Endothelial cell of umbilical vein (primary cell): ENCODE measurements at regions not wholly inside any gene's neighbourhood (a gene's known extent, or its start where the extent isn't known, plus 50 kb on each side); places are given as distances from the start of the nearest gene placed in this dataset.

Experiments
- BruUV-seq: library from RNA; stranded (reverse); fragments of 400-500 nt; replicated peaks from 2 replicates; lab custom pipeline; 2021; lab: Mats Ljungman, UMichigan
- CTCF ChIA-PET: fragments of 300-600, 350-600 bp; sonication (Branson Sonifier 250); formaldehyde crosslinking; loops from one replicate; lab custom pipeline; 2021; ENCODE audit warnings: antibody characterized with exemption, inconsistent platforms; lab: Charles Lee
- POLR2A ChIA-PET: fragments of 300-600, 350-600 bp; sonication (Branson Sonifier 250); formaldehyde crosslinking; loops from one replicate; lab custom pipeline; 2021; ENCODE audit warnings: antibody characterized with exemption, inconsistent platforms; lab: Charles Lee
- DNase-seq: peaks from one replicate; pipeline ENCODE4 v3.0.0-alpha.2; 2011; ENCODE audit warnings: low read depth, low spot score
- FAIRE-seq: peaks from 2 replicates; lab custom pipeline; 2011; peaks lifted over from hg19 to GRCh38; lab: Jason Lieb, UNC
- H2AFZ ChIP-seq: 2 replicates; pipeline ENCODE4 v1.6.0; 2012; ENCODE audit warnings: low read depth, low read length, control low read depth, inconsistent platforms
- H3K27ac ChIP-seq: 2 replicates; pipeline ENCODE4 v1.5.1; 2011; ENCODE audit warnings: low read depth, mild to moderate bottlenecking, control low read depth, low read length, moderate library complexity; ENCODE audit not compliant: insufficient read depth
- H3K27me3 ChIP-seq, 2 experiments: 2 replicates each; pipeline versions ENCODE4 v1.6.0 to v1.6.1; 2011; ENCODE audit warnings: low read length in 2 of 2, mixed read lengths in 1 of 2; ENCODE audit not compliant: control insufficient read depth in 2 of 2, insufficient read depth in 2 of 2
- H3K36me3 ChIP-seq, 2 experiments: 2 replicates in 1 of 2; 3 replicates in 1 of 2; pipeline ENCODE4 v1.5.1; 2011; ENCODE audit warnings: low read length in 2 of 2, mild to moderate bottlenecking in 1 of 2, moderate library complexity in 1 of 2; ENCODE audit not compliant: control insufficient read depth in 2 of 2, insufficient read depth in 2 of 2; ENCODE audit errors: extremely low read depth in 1 of 2
- H3K4me1 ChIP-seq: 3 replicates; pipeline ENCODE4 v1.5.1; 2011; ENCODE audit warnings: mild to moderate bottlenecking, low read length; ENCODE audit not compliant: control insufficient read depth, insufficient read depth; ENCODE audit errors: extremely low read depth
- H3K4me2 ChIP-seq: 2 replicates; pipeline ENCODE4 v1.6.1; 2011; ENCODE audit warnings: low read length, control low read depth, mixed read lengths; ENCODE audit not compliant: insufficient read depth
- H3K4me3 ChIP-seq, 3 experiments: fragments of 200-600 bp in 1 of 3; sonication (generic), shearing (Covaris generic) in 1 of 3; replicated peaks in 1 of 3; 2 replicates each; pipeline ENCODE4 v1.5.1; 2011 to 2016; ENCODE audit warnings: control low read depth in 3 of 3, low read length in 3 of 3, mild to moderate bottlenecking in 2 of 3, inconsistent platforms in 1 of 3, low read depth in 1 of 3, moderate library complexity in 1 of 3; ENCODE audit not compliant: insufficient read depth in 1 of 3
- H3K79me2 ChIP-seq: 2 replicates; pipeline ENCODE4 v1.6.0; 2012; ENCODE audit warnings: low read length, inconsistent platforms; ENCODE audit not compliant: control insufficient read depth, insufficient read depth
- H3K9ac ChIP-seq: replicated peaks from 2 replicates; pipeline ENCODE3; 2011; ENCODE audit warnings: low read length, control low read depth; ENCODE audit not compliant: insufficient read depth; ENCODE audit errors: extremely low read depth
- H3K9me1 ChIP-seq: replicated peaks from 3 replicates; pipeline ENCODE4 v1.6.0; 2011; ENCODE audit warnings: mild to moderate bottlenecking, low read length; ENCODE audit not compliant: control insufficient read depth, insufficient read depth; ENCODE audit errors: extremely low read depth
- H3K9me3 ChIP-seq: replicated peaks from 2 replicates; pipeline ENCODE4 v1.5.1; 2012; ENCODE audit warnings: low read length, inconsistent platforms; ENCODE audit not compliant: control insufficient read depth, insufficient read depth
- H4K20me1 ChIP-seq: replicated peaks from 2 replicates; pipeline ENCODE3; 2011; ENCODE audit warnings: mild to moderate bottlenecking, low read length; ENCODE audit not compliant: control insufficient read depth, insufficient read depth; ENCODE audit errors: extremely low read depth
- EZH2 ChIP-seq: IDR thresholded peaks from 2 replicates; pipeline ENCODE4 v1.6.1; 2012; ENCODE audit warnings: borderline replicate concordance, low read depth, mild to moderate bottlenecking, moderate library complexity, low read length, inconsistent platforms; ENCODE audit not compliant: severe bottlenecking
- FOS ChIP-seq: IDR thresholded peaks from 2 replicates; pipeline ENCODE4 v1.6.1; 2011; ENCODE audit warnings: mild to moderate bottlenecking, low read length, moderate library complexity, borderline replicate concordance; ENCODE audit not compliant: insufficient read depth
- GATA2 ChIP-seq: IDR thresholded peaks from 2 replicates; pipeline ENCODE4 v1.7.0; 2011; ENCODE audit warnings: low read depth, mild to moderate bottlenecking, moderate library complexity, mixed read lengths, low read length; ENCODE audit not compliant: insufficient read length, insufficient read depth
- JUN ChIP-seq: IDR thresholded peaks from 2 replicates; pipeline ENCODE4 v1.6.1; 2011; ENCODE audit warnings: borderline replicate concordance, low read depth; ENCODE audit not compliant: insufficient read length, insufficient read depth
- MYC ChIP-seq: IDR thresholded peaks from one replicate; pipeline ENCODE4 v1.6.1; 2011; ENCODE audit warnings: mild to moderate bottlenecking, low read depth, low read length
- POLR2A ChIP-seq: IDR thresholded peaks from 2 replicates; pipeline ENCODE4 v1.6.1; 2012; ENCODE audit warnings: low read depth, mild to moderate bottlenecking, control low read depth, low read length
- POLR2AphosphoS5 ChIP-seq: IDR thresholded peaks from 2 replicates; pipeline ENCODE4 v1.6.1; 2012; ENCODE audit warnings: low read depth, mild to moderate bottlenecking, control low read depth, low read length, moderate library complexity; ENCODE audit not compliant: insufficient read depth
- dilution Hi-C: fragments of 300-500 bp; cut with MboI; formaldehyde crosslinking; loops from one replicate; pipeline ENCODE4 v1.15.0; 2019; ENCODE audit warnings: low sequenced_read_pairs; ENCODE audit not compliant: extremely low pct_ligation_motif_present
- intact Hi-C: fragments of 100-400 bp; cut with micrococcal nuclease; formaldehyde crosslinking; loops from one replicate; pipeline ENCODE4 v1.10.0; 2022
- TF ChIP-seq, protein P1 (sequence below): IDR thresholded peaks from 2 replicates; pipeline ENCODE4 v1.6.1; 2011; ENCODE audit not compliant: insufficient read depth, insufficient read length
- TF ChIP-seq, protein P2 (sequence below), 2 donors: IDR thresholded peaks; 1 replicate in 1 of 2; 2 replicates in 1 of 2; pipeline ENCODE4 v1.5.1; 2011; ENCODE audit warnings: low read length in 2 of 2, mild to moderate bottlenecking in 2 of 2, moderate library complexity in 2 of 2, control low read depth in 1 of 2, inconsistent platforms in 1 of 2, low read depth in 1 of 2; ENCODE audit not compliant: insufficient read depth in 1 of 2; ENCODE audit errors: extremely low read depth in 1 of 2

DNA sequence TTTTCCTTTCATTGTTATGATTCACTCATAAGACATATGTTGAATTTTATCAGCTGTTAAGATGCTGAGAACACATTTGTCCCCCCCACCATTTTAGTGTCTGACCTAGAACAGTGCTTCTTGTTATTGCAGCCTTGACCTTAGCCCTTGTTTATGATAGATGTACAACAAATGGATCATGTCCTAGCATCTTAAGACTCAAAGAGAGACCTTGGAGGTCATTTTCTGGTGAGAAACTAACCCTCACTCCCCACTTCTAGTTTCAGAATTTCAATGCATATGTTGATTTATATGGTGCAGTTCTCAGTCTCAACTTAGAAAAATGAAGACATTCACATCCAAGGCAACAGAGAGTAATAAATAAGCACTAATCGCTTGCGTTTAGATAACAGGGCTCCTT is 391.2 kb downstream of the AEBP2 start:
- Histone ChIP-seq H3K27me3 (no peaks in the 10 kb centered on the region), H3K9me3 (no peaks in the 10 kb centered on the region), H3K4me3 (no peak overlapping the region), H3K4me1 (no peaks in the 10 kb centered on the region), H3K36me3 (no peaks in the 10 kb centered on the region), H3K4me2 (no peak overlapping the region), H3K9me1 (no peaks in the 10 kb centered on the region), H3K9ac (no peak overlapping the region), H4K20me1 (no peaks in the 10 kb centered on the region), H3K79me2 (no peaks in the 10 kb centered on the region), H2AFZ (no peak overlapping the region), H3K27ac (no peak overlapping the region)
- ChIA-PET CTCF (no interaction called here), POLR2A (no interaction called here)
- TF ChIP-seq POLR2AphosphoS5: no peak
- TF ChIP-seq FOS: no peak
- TF ChIP-seq, protein P1, sequence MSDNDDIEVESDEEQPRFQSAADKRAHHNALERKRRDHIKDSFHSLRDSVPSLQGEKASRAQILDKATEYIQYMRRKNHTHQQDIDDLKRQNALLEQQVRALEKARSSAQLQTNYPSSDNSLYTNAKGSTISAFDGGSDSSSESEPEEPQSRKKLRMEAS: no peak
- TF ChIP-seq, protein P2, sequence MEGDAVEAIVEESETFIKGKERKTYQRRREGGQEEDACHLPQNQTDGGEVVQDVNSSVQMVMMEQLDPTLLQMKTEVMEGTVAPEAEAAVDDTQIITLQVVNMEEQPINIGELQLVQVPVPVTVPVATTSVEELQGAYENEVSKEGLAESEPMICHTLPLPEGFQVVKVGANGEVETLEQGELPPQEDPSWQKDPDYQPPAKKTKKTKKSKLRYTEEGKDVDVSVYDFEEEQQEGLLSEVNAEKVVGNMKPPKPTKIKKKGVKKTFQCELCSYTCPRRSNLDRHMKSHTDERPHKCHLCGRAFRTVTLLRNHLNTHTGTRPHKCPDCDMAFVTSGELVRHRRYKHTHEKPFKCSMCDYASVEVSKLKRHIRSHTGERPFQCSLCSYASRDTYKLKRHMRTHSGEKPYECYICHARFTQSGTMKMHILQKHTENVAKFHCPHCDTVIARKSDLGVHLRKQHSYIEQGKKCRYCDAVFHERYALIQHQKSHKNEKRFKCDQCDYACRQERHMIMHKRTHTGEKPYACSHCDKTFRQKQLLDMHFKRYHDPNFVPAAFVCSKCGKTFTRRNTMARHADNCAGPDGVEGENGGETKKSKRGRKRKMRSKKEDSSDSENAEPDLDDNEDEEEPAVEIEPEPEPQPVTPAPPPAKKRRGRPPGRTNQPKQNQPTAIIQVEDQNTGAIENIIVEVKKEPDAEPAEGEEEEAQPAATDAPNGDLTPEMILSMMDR (IDR thresholded peaks at IDR 0.05; ENCODE audit: extremely low read depth in 1 of 2, insufficient read depth in 1 of 2, low read depth in 1 of 2, low read length in 2 of 2): no peak
- TF ChIP-seq GATA2: no peak
- no peak for TF ChIP-seq MYC
- TF ChIP-seq POLR2A: no peak
- TF ChIP-seq EZH2: no peak
- no peak for TF ChIP-seq JUN
- BruUV-seq: no TSS peak
- DNase-seq: no peak
- FAIRE-seq: no peak
- dilution Hi-C loops (no loop called here), intact Hi-C loops (no loop called here)
